Fibroblast of lung (primary cell): ENCODE measurements at regions not wholly inside any gene's neighbourhood (a gene's known extent, or its start where the extent isn't known, plus 50 kb on each side); places are given as distances from the start of the nearest gene placed in this dataset.

Experiments used
- DNase-seq, 2 donors: peaks; one replicate each; pipeline versions ENCODE4 v3.0.0 to v3.0.0-alpha.2; 2010; ENCODE audit warnings: low read depth in 2 of 2
- H2AFZ ChIP-seq: 2 replicates; pipeline ENCODE4 v1.5.1; 2012; ENCODE audit warnings: low read length, control low read depth, inconsistent platforms
- H3K27ac ChIP-seq: 2 replicates; pipeline ENCODE4 v1.5.1; 2011; ENCODE audit warnings: low read length, control low read depth; ENCODE audit not compliant: insufficient read depth
- H3K27me3 ChIP-seq: 2 replicates; pipeline ENCODE4 v1.5.1; 2011; ENCODE audit warnings: mild to moderate bottlenecking, low read length; ENCODE audit not compliant: control insufficient read depth, insufficient read depth
- H3K36me3 ChIP-seq: 2 replicates; pipeline ENCODE4 v1.5.1; 2011; ENCODE audit warnings: low read length; ENCODE audit not compliant: control insufficient read depth, insufficient read depth
- H3K4me1 ChIP-seq: 2 replicates; pipeline ENCODE4 v1.5.1; 2011; ENCODE audit warnings: low read length; ENCODE audit not compliant: control insufficient read depth, insufficient read depth; ENCODE audit errors: extremely low read depth
- H3K4me2 ChIP-seq: 2 replicates; pipeline ENCODE4 v1.5.1; 2011; ENCODE audit warnings: low read length, control low read depth; ENCODE audit not compliant: insufficient read depth; ENCODE audit errors: extremely low read depth
- H3K4me3 ChIP-seq, 4 experiments: fragments of 200-600 bp in 1 of 4; sonication (generic) in 1 of 4; replicated peaks in 1 of 4; 2 replicates each; pipeline ENCODE4 v1.5.1; 2011 to 2016; ENCODE audit warnings: low read length in 4 of 4, low read depth in 3 of 4, mild to moderate bottlenecking in 3 of 4, control low read depth in 2 of 4, inconsistent platforms in 1 of 4, mixed read lengths in 1 of 4; ENCODE audit not compliant: insufficient read depth in 1 of 4; ENCODE audit errors: control extremely low read depth in 1 of 4
- H3K79me2 ChIP-seq: 2 replicates; pipeline ENCODE4 v1.5.1; 2012; ENCODE audit warnings: mild to moderate bottlenecking, low read length, inconsistent platforms; ENCODE audit not compliant: control insufficient read depth, insufficient read depth
- H3K9ac ChIP-seq: 2 replicates; pipeline ENCODE4 v1.5.1; 2011; ENCODE audit warnings: mild to moderate bottlenecking, low read length, control low read depth; ENCODE audit not compliant: insufficient read depth
- H3K9me3 ChIP-seq: 2 replicates; pipeline ENCODE4 v1.5.1; 2012; ENCODE audit warnings: low read depth, low read length; ENCODE audit not compliant: control insufficient read depth, insufficient read depth
- H4K20me1 ChIP-seq: 2 replicates; pipeline ENCODE4 v1.5.1; 2011; ENCODE audit warnings: low read length; ENCODE audit not compliant: control insufficient read depth, insufficient read depth; ENCODE audit errors: extremely low read depth
- CTCF ChIP-seq, 2 donors: IDR thresholded peaks in 1 of 2; conservative IDR thresholded peaks in 1 of 2; 1 replicate in 1 of 2; 2 replicates in 1 of 2; pipeline ENCODE4 v1.5.1; 2011 to 2012; ENCODE audit warnings: low read length in 2 of 2, control low read depth in 1 of 2, inconsistent platforms in 1 of 2, low read depth in 1 of 2, mild to moderate bottlenecking in 1 of 2
- EZH2 ChIP-seq: IDR thresholded peaks from 2 replicates; pipeline ENCODE4 v1.5.1; 2012; ENCODE audit warnings: low read length, control low read depth, mild to moderate bottlenecking; ENCODE audit errors: missing control alignments

GRCh38 chr7:84624927-84625326 is 430.3 kb upstream of the SEMA3A start:
- TF ChIP-seq EZH2: no peak
- no peak for TF ChIP-seq CTCF (conservative IDR thresholded peaks at IDR 0.05 in 1 of 2, IDR thresholded peaks at IDR 0.05 in 1 of 2; ENCODE audit: low read depth in 1 of 2, low read length in 2 of 2)
- Histone ChIP-seq H3K79me2 (no peaks in the 10 kb centered on the region), H3K9ac (no peak overlapping the region), H3K4me1 (no peaks in the 10 kb centered on the region), H3K4me3 (no peak overlapping the region), H3K27ac (no peak overlapping the region), H2AFZ (no peak overlapping the region), H3K9me3 (no peaks in the 10 kb centered on the region), H3K36me3 (no peaks in the 10 kb centered on the region), H4K20me1 (no peaks in the 10 kb centered on the region), H3K4me2 (no peak overlapping the region), H3K27me3 (no peaks in the 10 kb centered on the region)
- no peak for DNase-seq

GRCh38 chr7:84624527-84624926 is 429.9 kb upstream of the SEMA3A start:
- Histone ChIP-seq H3K4me2 (no peak overlapping the region), H3K9me3 (no peaks in the 10 kb centered on the region), H4K20me1 (no peaks in the 10 kb centered on the region), H3K4me1 (no peaks in the 10 kb centered on the region), H3K27ac (no peak overlapping the region), H3K79me2 (no peaks in the 10 kb centered on the region), H3K27me3 (no peaks in the 10 kb centered on the region), H3K9ac (no peak overlapping the region), H2AFZ (no peak overlapping the region), H3K36me3 (no peaks in the 10 kb centered on the region), H3K4me3 (no peak overlapping the region)
- DNase-seq: no peak
- TF ChIP-seq EZH2 (no peak), CTCF (conservative IDR thresholded peaks at IDR 0.05 in 1 of 2, IDR thresholded peaks at IDR 0.05 in 1 of 2; ENCODE audit: low read depth in 1 of 2, low read length in 2 of 2) (no peak)

- TF ChIP-seq CTCF (conservative IDR thresholded peaks at IDR 0.05 in 1 of 2, IDR thresholded peaks at IDR 0.05 in 1 of 2; ENCODE audit: low read depth in 1 of 2, low read length in 2 of 2) (no peak), EZH2 (no peak)
- H3K4me3 ChIP-seq: no peak overlapping the region
- DNase-seq: peak in 1 of 2 donors; percentile 48
- H3K4me1 ChIP-seq: no peaks in the 10 kb centered on the region
- H3K79me2 ChIP-seq: no peaks in the 10 kb centered on the region
- no peaks in the 10 kb centered on the region for H3K36me3 ChIP-seq
- H4K20me1 ChIP-seq: no peaks in the 10 kb centered on the region
- H3K9me3 ChIP-seq: no peaks in the 10 kb centered on the region
- H3K4me2 ChIP-seq: no peak overlapping the region
- H2AFZ ChIP-seq: no peak overlapping the region
- H3K27ac ChIP-seq: no peak overlapping the region
- H3K27me3 ChIP-seq: no peaks in the 10 kb centered on the region
- no peak overlapping the region for H3K9ac ChIP-seq
These were observed 422.9 kb upstream of the SEMA3A start for GRCh38 chr7:84617265-84618030.
